ENCODE measurements at regions not wholly inside any gene's neighbourhood (a gene's known extent, or its start where the extent isn't known, plus 50 kb on each side); places are given as distances from the start of the nearest gene placed in this dataset.

DNA sequence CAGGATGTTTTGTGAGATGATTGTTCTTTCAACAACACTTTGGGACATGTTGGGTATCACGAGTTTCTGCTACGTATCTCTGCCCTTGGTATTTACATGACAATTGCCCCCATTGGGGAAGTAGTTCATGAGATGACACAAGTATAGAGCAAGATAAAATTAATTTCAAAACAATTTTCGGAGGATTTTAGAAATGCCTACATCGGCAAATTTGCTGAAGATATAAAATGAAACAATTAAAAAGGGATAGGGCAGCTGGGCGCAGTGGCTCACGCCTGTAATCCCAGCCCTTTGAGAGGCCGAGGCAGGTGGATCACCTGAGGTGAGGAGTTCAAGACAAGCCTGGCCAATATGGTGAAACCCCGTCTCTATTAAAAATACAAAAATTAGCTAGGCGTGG, 371.7 kb downstream of the INHBA start:
- Histone ChIP-seq H3K36me3 (ENCODE audit: control insufficient read depth in 2 of 4, insufficient read depth in 4 of 4, low read length in 3 of 4) (no peaks in the 10 kb centered on the region), H3K14ac (ENCODE audit: insufficient read length) (no peak overlapping the region), H4K5ac (ENCODE audit: insufficient read length, low read depth, low read length) (no peak overlapping the region), H2BK15ac (ENCODE audit: low read length) (no peak overlapping the region), H3K23ac (ENCODE audit: insufficient read length) (no peak overlapping the region), H3K4me3 (ENCODE audit: extremely low read depth in 1 of 4, insufficient read depth in 2 of 4, low read depth in 3 of 4, low read length in 4 of 4) (no peak overlapping the region), H4K91ac (replicated peaks; ENCODE audit: insufficient read length, low read length) (no peak overlapping the region), H3K4ac (replicated peaks; ENCODE audit: insufficient read length, low read depth, low read length) (no peak overlapping the region), H2BK12ac (ENCODE audit: low read depth, low read length) (no peak overlapping the region), H3K27me3 (replicated peaks in 1 of 4; ENCODE audit: control insufficient read depth in 3 of 4, extremely low read depth in 1 of 4, insufficient read depth in 3 of 4, low read length in 3 of 4) (no peaks in the 10 kb centered on the region), H3K4me1 (replicated peaks in 1 of 4; ENCODE audit: control insufficient read depth in 3 of 4, insufficient read depth in 4 of 4, low read length in 3 of 4) (no peaks in the 10 kb centered on the region), H3K79me2 (ENCODE audit: control insufficient read depth in 1 of 2, insufficient read depth in 2 of 2, low read length in 2 of 2) (no peaks in the 10 kb centered on the region), H2BK120ac (replicated peaks; ENCODE audit: low read depth, low read length) (no peak overlapping the region), H2AK5ac (ENCODE audit: low read depth, low read length) (no peak overlapping the region), H3K56ac (replicated peaks; ENCODE audit: insufficient read length, low read depth, low read length) (no peak overlapping the region), H2AFZ (ENCODE audit: low read length) (no peak overlapping the region), H3K23me2 (ENCODE audit: low read depth, low read length) (no peaks in the 10 kb centered on the region), H2BK20ac (ENCODE audit: low read length) (no peak overlapping the region), H3K27ac (ENCODE audit: low read depth, low read length) (no peak overlapping the region), H3K18ac (ENCODE audit: extremely low read depth, low read length) (no peak overlapping the region), H4K20me1 (replicated peaks in 1 of 2; ENCODE audit: control insufficient read depth in 1 of 2, insufficient read depth in 2 of 2, low read length in 2 of 2) (no peaks in the 10 kb centered on the region), H3K79me1 (ENCODE audit: low read depth, low read length) (no peaks in the 10 kb centered on the region), H3K9me3 (ENCODE audit: insufficient read depth in 2 of 2, low read depth in 1 of 2, low read length in 1 of 2) (no peaks in the 10 kb centered on the region), H2BK5ac (ENCODE audit: low read depth, low read length) (no peak overlapping the region), H4K8ac (ENCODE audit: extremely low read depth, insufficient read depth, low read length) (no peak overlapping the region), H3K9ac (replicated peaks in 1 of 4; ENCODE audit: extremely low read depth in 1 of 4, low read depth in 3 of 4, low read length in 3 of 4) (no peak overlapping the region), H3K4me2 (ENCODE audit: insufficient read depth in 1 of 2, low read depth in 2 of 2, low read length in 2 of 2) (no peak overlapping the region)
- ChIA-PET CTCF (ENCODE audit: partially characterized antibody) (interaction anchor here (0.7 to 1.7 kb wide), 2 partner anchors 376 to 380 kb away, joined by 3 to 4 read pairs; no protein-coding TSS in a partner anchor), POLR2A (ENCODE audit: partially characterized antibody) (no interaction called here)
- DNase-seq (ENCODE audit: low read depth in 1 of 2, low spot score in 2 of 2) (no peak), FAIRE-seq (no peak)
- WGBS, 2 experiments (ENCODE audit: extremely low coverage in 1 of 2, insufficient coverage in 1 of 2, insufficient read length in 1 of 2, insufficient replicate concordance in 2 of 2, low coverage in 1 of 2, low lambda C conversion rate in 2 of 2, missing lambda C conversion rate in 1 of 2) = 89% methylated on average over 9 of the region's 9 CpGs; no CpG with 5 or more reads in 1 of the 2 experiments
- TF ChIP-seq RAD21 (IDR thresholded peaks at IDR 0.05 in 1 of 2, conservative IDR thresholded peaks at IDR 0.05 in 1 of 2; ENCODE audit: low read depth in 2 of 2, low read length in 2 of 2) (no peak), KDM1A (IDR thresholded peaks at IDR 0.05; ENCODE audit: borderline replicate concordance, low read length) (no peak), MAFK (IDR thresholded peaks at IDR 0.05; ENCODE audit: low read depth, low read length) (peak; percentile 33; the same call in 1 of the 2 replicates)
